OCI-LY3 (cell line): ENCODE measurements at regions not wholly inside any gene's neighbourhood (a gene's known extent, or its start where the extent isn't known, plus 50 kb on each side); places are given as distances from the start of the nearest gene placed in this dataset.

Experiments
- EZH2phosphoT487 ChIP-seq: fragments of 200-600 bp; shearing (Covaris generic); IDR thresholded peaks from 2 replicates; pipeline ENCODE4 v1.6.1; 2018; ENCODE audit warnings: antibody characterized with exemption, mixed run types, low read depth
- TF ChIP-seq, protein P1 (sequence below): fragments of 200-600, 300-600 bp; sonication (generic); IDR thresholded peaks from 2 replicates; pipeline ENCODE4 v1.5.1; 2014; ENCODE audit warnings: antibody characterized with exemption, low read length, low read depth

DNA sequence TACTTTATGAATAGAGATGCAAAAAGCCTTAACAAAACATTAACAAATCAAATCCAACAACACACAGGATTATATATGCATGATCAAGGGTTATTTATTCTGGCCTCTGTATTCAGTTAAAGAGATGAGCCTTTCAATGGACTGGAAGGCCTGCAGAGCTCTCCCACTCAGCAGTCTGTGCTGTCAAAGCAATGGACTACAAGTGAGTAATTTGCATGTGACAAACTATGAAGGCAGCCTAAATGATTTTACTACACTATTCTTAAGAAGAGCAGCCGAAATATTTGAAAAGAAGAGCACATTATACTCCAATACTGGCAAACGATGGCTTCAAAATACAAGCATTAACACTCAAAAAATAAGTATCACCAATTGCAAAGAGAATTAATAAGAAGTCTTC, 250.4 kb upstream of the HSFY2 start:
- TF ChIP-seq, protein P1, sequence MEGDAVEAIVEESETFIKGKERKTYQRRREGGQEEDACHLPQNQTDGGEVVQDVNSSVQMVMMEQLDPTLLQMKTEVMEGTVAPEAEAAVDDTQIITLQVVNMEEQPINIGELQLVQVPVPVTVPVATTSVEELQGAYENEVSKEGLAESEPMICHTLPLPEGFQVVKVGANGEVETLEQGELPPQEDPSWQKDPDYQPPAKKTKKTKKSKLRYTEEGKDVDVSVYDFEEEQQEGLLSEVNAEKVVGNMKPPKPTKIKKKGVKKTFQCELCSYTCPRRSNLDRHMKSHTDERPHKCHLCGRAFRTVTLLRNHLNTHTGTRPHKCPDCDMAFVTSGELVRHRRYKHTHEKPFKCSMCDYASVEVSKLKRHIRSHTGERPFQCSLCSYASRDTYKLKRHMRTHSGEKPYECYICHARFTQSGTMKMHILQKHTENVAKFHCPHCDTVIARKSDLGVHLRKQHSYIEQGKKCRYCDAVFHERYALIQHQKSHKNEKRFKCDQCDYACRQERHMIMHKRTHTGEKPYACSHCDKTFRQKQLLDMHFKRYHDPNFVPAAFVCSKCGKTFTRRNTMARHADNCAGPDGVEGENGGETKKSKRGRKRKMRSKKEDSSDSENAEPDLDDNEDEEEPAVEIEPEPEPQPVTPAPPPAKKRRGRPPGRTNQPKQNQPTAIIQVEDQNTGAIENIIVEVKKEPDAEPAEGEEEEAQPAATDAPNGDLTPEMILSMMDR = no peak
- no peak for TF ChIP-seq EZH2phosphoT487
